Left lung (tissue), 4 donors: ENCODE measurements at regions not wholly inside any gene's neighbourhood (a gene's known extent, or its start where the extent isn't known, plus 50 kb on each side); places are given as distances from the start of the nearest gene placed in this dataset.

Experiments
- ATAC-seq: fragments of 200-7000 bp; cut with Tn5 transposase; one replicate; pipeline ENCODE4 v1.9.1; 2020; ENCODE audit warnings: moderate library complexity
- DNase-seq, 4 donors: peaks; one replicate each; pipeline ENCODE4 v3.0.0-alpha.2; 2013 to 2020
- H3K27ac ChIP-seq, 2 donors: fragments of 200-600 bp; sonication (generic) in 1 of 2; one replicate each; pipeline versions ENCODE4 v1.5.0 to v1.8.0; 2020 to 2021
- H3K27me3 ChIP-seq, 2 donors: fragments of 200-600 bp; sonication (generic) in 1 of 2; one replicate each; pipeline versions ENCODE4 v1.5.0 to v1.8.0; 2020 to 2021
- H3K36me3 ChIP-seq, 2 donors: fragments of 200-600 bp; sonication (generic) in 1 of 2; one replicate each; pipeline versions ENCODE4 v1.5.0 to v1.8.0; 2020 to 2021
- H3K4me1 ChIP-seq, 2 donors: fragments of 200-600 bp; one replicate each; pipeline ENCODE4 v1.8.0; 2021
- H3K4me3 ChIP-seq, 2 donors: fragments of 200-600 bp; sonication (generic) in 1 of 2; one replicate each; pipeline versions ENCODE4 v1.5.0 to v1.8.0; 2020 to 2021; ENCODE audit warnings: mild to moderate bottlenecking in 1 of 2
- H3K9me3 ChIP-seq, 2 donors: fragments of 200-600 bp; sonication (generic) in 1 of 2; one replicate each; pipeline versions ENCODE4 v1.5.0 to v1.8.0; 2020 to 2021
- CTCF ChIP-seq, 2 donors: fragments of 200-600 bp; sonication (generic) in 1 of 2; IDR thresholded peaks; one replicate each; pipeline versions ENCODE4 v1.5.0 to v1.8.0; 2021; ENCODE audit warnings: antibody characterized with exemption in 2 of 2
- intact Hi-C, 2 donors: fragments of 100-400 bp; cut with DNase I; formaldehyde crosslinking; loops; one replicate each; pipeline versions ENCODE4 v1.11.2 to v1.14.2; 2022
- donor health status: DM: no; HTN: yes; CAD: no.
- donor health status: DM: no; HTN: no; CAD: no.

- H3K27me3 ChIP-seq = no peaks in the 10 kb centered on the region
- H3K4me1 ChIP-seq = no peaks in the 10 kb centered on the region
- TF ChIP-seq CTCF (IDR thresholded peaks at IDR 0.05) = no peak
- DNase-seq (peak in 2 of 4 donors; percentile 5 to 34), ATAC-seq (no peak)
- intact Hi-C loops = no loop called here
- H3K36me3 ChIP-seq = no peaks in the 10 kb centered on the region
- no peak overlapping the region for H3K27ac ChIP-seq
- peaks cover 0 to 5% of the 10 kb centered on the region in 2 donors for H3K9me3 ChIP-seq
- H3K4me3 ChIP-seq = no peak overlapping the region
Observed at GRCh38 chr10:90125456-90126255, 424.3 kb downstream of the KIF20B start.

GRCh38 chr10:90126256-90126595 is 424.8 kb downstream of the KIF20B start:
- intact Hi-C loops = no loop called here

GRCh38 chr10:90130321-90131086 is 429.1 kb downstream of the KIF20B start:
- intact Hi-C loops = loop anchor here in 1 of 2 donors (10.0 kb wide), 1 partner anchor 336 kb away; no protein-coding TSS in a partner anchor
- no peak overlapping the region for H3K4me3 ChIP-seq
- H3K27ac ChIP-seq = no peak overlapping the region
- ATAC-seq (no peak), DNase-seq (no peak)
- peaks cover 0 to 38% of the 10 kb centered on the region in 2 donors for H3K9me3 ChIP-seq
- H3K27me3 ChIP-seq = no peaks in the 10 kb centered on the region
- no peak for TF ChIP-seq CTCF (IDR thresholded peaks at IDR 0.05)
- H3K36me3 ChIP-seq = no peaks in the 10 kb centered on the region
- no peaks in the 10 kb centered on the region for H3K4me1 ChIP-seq

More at GRCh38 chr10:90126256-90126595, 424.8 kb downstream of the KIF20B start:
- DNase-seq (no peak), ATAC-seq (no peak)
- no peaks in the 10 kb centered on the region for H3K36me3 ChIP-seq
- TF ChIP-seq CTCF (IDR thresholded peaks at IDR 0.05) = no peak
- no peaks in the 10 kb centered on the region for H3K4me1 ChIP-seq
- no peak overlapping the region for H3K4me3 ChIP-seq
- no peaks in the 10 kb centered on the region for H3K27me3 ChIP-seq
- no peak overlapping the region for H3K27ac ChIP-seq
- H3K9me3 ChIP-seq = peaks cover 0 to 7% of the 10 kb centered on the region in 2 donors

- H3K4me1 ChIP-seq = no peaks in the 10 kb centered on the region
- no peaks in the 10 kb centered on the region for H3K36me3 ChIP-seq
- no peak for DNase-seq
- ATAC-seq = no peak
- peaks cover 6 to 69% of the 10 kb centered on the region in 2 donors for H3K9me3 ChIP-seq
- TF ChIP-seq CTCF (IDR thresholded peaks at IDR 0.05) = no peak
- H3K4me3 ChIP-seq = no peak overlapping the region
- H3K27me3 ChIP-seq = no peaks in the 10 kb centered on the region
- no peak overlapping the region for H3K27ac ChIP-seq
- intact Hi-C loops = loop anchor here in 1 of 2 donors (10.0 kb wide), 1 partner anchor 339 kb away; no protein-coding TSS in a partner anchor
Observed at GRCh38 chr10:90133606-90134005, 432.2 kb downstream of the KIF20B start.

GRCh38 chr10:90136731-90137316 is 435.4 kb downstream of the KIF20B start:
- no peaks in the 10 kb centered on the region for H3K27me3 ChIP-seq
- H3K27ac ChIP-seq = no peak overlapping the region
- ATAC-seq (no peak), DNase-seq (peak in 1 of 4 donors; percentile 16)
- intact Hi-C loops = loop anchor here in 1 of 2 donors (10.0 kb wide), 1 partner anchor 342 kb away; no protein-coding TSS in a partner anchor
- no peaks in the 10 kb centered on the region for H3K36me3 ChIP-seq
- no peak overlapping the region for H3K4me3 ChIP-seq
- H3K9me3 ChIP-seq = peaks cover 6 to 82% of the 10 kb centered on the region in 2 donors
- H3K4me1 ChIP-seq = no peaks in the 10 kb centered on the region
- TF ChIP-seq CTCF (IDR thresholded peaks at IDR 0.05) = no peak
